ENCODE measurements at regions not wholly inside any gene's neighbourhood (a gene's known extent, or its start where the extent isn't known, plus 50 kb on each side); places are given as distances from the start of the nearest gene placed in this dataset.

DNA sequence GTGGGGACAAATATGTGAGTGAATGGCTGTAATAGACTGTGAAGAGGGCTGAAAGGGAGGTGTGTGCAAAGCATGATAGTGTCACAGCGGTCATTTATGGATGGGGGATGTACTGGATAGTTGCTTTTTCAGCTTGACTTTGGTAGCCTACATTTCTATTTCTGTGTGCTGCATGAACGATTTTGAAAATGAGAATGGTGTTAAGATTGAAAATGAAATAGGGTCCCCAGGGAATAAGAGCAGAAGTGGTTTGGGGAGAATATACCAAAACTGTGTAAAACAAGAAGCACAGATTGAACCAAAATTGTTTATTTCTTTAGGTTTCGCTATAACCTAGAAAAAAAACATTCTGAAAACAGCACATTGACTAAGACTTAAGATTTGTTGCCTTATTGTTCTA lies 58.8 kb upstream of the CLNK start:
- Histone ChIP-seq H3K27ac (ENCODE audit: low read depth, low read length) (no peak overlapping the region), H3K9me3 (ENCODE audit: control insufficient read depth, low read length) (no peaks in the 10 kb centered on the region), H3K4me3 (ENCODE audit: low read length) (no peak overlapping the region), H3K9ac (ENCODE audit: extremely low read depth, low read length, poor library complexity, severe bottlenecking) (no peak overlapping the region), H3K27me3 (ENCODE audit: control insufficient read depth, insufficient read depth, low read length, poor library complexity, severe bottlenecking) (no peaks in the 10 kb centered on the region), H3K36me3 (ENCODE audit: control insufficient read depth, insufficient read depth, low read length) (no peaks in the 10 kb centered on the region), H3K4me1 (ENCODE audit: control insufficient read depth, insufficient read depth, low read length) (no peaks in the 10 kb centered on the region)
- H3K27me3 Mint-ChIP-seq (ENCODE audit: insufficient read depth): no peaks in the 10 kb centered on the region
- H3K27ac Mint-ChIP-seq: no peak overlapping the region
- no peaks in the 10 kb centered on the region for H3K9me3 Mint-ChIP-seq
- no peak for DNase-seq
- 89 to 90% methylated on average over 2 to 3 of the region's 3 CpGs for WGBS, 2 experiments (ENCODE audit: insufficient coverage in 1 of 2, insufficient read length in 1 of 2)
- no peaks in the 10 kb centered on the region for H3K36me3 Mint-ChIP-seq (ENCODE audit: low read depth)
- peaks cover 24% of the 10 kb centered on the region for H3K4me1 Mint-ChIP-seq
- no peak overlapping the region for H3K4me3 Mint-ChIP-seq
- TF ChIP-seq, protein P1, sequence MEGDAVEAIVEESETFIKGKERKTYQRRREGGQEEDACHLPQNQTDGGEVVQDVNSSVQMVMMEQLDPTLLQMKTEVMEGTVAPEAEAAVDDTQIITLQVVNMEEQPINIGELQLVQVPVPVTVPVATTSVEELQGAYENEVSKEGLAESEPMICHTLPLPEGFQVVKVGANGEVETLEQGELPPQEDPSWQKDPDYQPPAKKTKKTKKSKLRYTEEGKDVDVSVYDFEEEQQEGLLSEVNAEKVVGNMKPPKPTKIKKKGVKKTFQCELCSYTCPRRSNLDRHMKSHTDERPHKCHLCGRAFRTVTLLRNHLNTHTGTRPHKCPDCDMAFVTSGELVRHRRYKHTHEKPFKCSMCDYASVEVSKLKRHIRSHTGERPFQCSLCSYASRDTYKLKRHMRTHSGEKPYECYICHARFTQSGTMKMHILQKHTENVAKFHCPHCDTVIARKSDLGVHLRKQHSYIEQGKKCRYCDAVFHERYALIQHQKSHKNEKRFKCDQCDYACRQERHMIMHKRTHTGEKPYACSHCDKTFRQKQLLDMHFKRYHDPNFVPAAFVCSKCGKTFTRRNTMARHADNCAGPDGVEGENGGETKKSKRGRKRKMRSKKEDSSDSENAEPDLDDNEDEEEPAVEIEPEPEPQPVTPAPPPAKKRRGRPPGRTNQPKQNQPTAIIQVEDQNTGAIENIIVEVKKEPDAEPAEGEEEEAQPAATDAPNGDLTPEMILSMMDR (conservative IDR thresholded peaks at IDR 0.05): no peak

DNA sequence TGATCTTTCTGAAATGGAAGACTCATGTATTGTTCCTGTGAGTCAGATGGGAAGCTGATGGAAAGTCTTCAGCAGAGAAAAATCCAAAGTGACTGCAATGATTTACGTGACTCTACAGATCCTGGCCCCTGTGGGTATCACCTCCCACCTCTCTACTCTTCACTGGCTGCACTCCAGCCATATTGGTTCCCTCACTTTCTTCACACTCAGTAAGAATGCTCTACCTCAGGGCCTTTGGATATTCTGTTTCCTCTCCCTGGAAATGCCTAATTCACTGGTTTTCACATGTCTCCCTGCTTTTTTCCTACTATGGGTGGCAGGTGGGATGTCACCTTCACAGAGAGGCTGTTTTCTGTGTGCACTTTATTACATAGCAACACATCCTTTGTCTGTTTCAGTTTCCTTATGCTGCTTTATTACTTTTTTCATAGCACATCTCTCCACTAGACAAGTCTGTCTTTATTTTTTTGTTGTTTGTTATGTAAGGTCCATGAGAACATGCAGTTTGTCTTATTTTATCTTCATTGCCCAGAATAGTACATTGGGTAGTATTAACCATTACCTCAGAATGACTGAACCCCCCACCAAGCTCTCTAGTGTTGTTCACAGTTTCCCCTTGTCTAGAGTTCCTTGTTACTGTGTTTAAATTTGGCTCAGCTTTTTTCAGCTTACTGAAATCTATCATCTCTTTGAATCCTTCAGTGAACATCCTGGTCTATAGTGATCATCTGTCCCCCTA lies 57.6 kb upstream of the CLNK start:
- no peak overlapping the region for H3K27ac Mint-ChIP-seq
- no peaks in the 10 kb centered on the region for H3K36me3 ChIP-seq (ENCODE audit: control insufficient read depth, insufficient read depth, low read length)
- H3K9me3 ChIP-seq (ENCODE audit: control insufficient read depth, low read length): no peaks in the 10 kb centered on the region
- no peak overlapping the region for H3K9ac ChIP-seq (ENCODE audit: extremely low read depth, low read length, poor library complexity, severe bottlenecking)
- H3K36me3 Mint-ChIP-seq (ENCODE audit: low read depth): no peaks in the 10 kb centered on the region
- H3K9me3 Mint-ChIP-seq: no peaks in the 10 kb centered on the region
- no peak for DNase-seq
- H3K27me3 Mint-ChIP-seq (ENCODE audit: insufficient read depth): no peaks in the 10 kb centered on the region
- H3K27me3 ChIP-seq (ENCODE audit: control insufficient read depth, insufficient read depth, low read length, poor library complexity, severe bottlenecking): no peaks in the 10 kb centered on the region
- H3K4me3 Mint-ChIP-seq: no peak overlapping the region
- H3K4me1 ChIP-seq (ENCODE audit: control insufficient read depth, insufficient read depth, low read length): no peaks in the 10 kb centered on the region
- no peak overlapping the region for H3K4me3 ChIP-seq (ENCODE audit: low read length)
- TF ChIP-seq, protein P1 (conservative IDR thresholded peaks at IDR 0.05): no peak
- peaks cover 29% of the 10 kb centered on the region for H3K4me1 Mint-ChIP-seq
- WGBS, 2 experiments (ENCODE audit: insufficient coverage in 1 of 2, insufficient read length in 1 of 2): 80 to 91% methylated on average over 1 of the region's 1 CpG
- H3K27ac ChIP-seq (ENCODE audit: low read depth, low read length): no peak overlapping the region

DNA sequence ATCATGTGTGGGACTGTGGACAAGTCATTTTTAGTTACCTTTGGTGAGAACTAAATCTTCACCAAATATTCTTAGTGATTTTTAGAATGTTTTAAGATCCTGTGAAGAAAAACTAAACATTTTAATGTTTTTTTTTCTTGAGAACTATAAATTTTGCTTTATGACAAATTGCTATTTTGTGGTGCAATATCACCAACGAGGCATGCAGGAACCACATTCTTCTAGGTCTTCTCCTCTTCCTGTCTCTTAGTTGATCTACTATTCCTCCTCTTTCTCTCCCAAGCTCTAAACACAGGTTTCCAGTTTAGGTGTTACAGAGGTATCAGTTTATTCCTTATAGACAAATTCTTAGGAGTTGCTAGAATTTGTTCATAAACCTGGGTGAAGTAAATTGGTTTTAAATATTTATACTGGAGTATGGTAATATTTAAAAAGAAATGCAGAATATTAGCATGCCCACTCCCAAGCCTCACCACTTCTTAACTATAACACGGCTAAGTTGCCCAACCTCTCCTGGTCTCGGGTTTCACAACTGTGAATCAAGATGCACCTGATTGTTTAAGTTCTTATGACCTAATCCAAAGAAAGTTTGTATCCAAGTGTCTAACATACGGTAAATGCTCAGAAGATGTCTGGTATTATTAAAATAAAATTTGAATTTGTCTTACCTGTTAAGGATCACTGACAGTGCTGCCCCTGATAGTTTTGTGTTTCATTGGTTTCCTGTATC lies 56.5 kb upstream of the CLNK start:
- Mint-ChIP-seq H3K27ac (no peak overlapping the region), H3K4me1 (peaks cover 29% of the 10 kb centered on the region), H3K36me3 (ENCODE audit: low read depth) (no peaks in the 10 kb centered on the region)

More for the DNA sequence above, 56.5 kb upstream of the CLNK start:
- H3K4me3 ChIP-seq (ENCODE audit: low read length): no peak overlapping the region
- Mint-ChIP-seq H3K4me3 (no peak overlapping the region), H3K9me3 (no peaks in the 10 kb centered on the region), H3K27me3 (ENCODE audit: insufficient read depth) (no peaks in the 10 kb centered on the region)
- no peak overlapping the region for H3K9ac ChIP-seq (ENCODE audit: extremely low read depth, low read length, poor library complexity, severe bottlenecking)
- H3K27me3 ChIP-seq (ENCODE audit: control insufficient read depth, insufficient read depth, low read length, poor library complexity, severe bottlenecking): no peaks in the 10 kb centered on the region
- TF ChIP-seq, protein P1 (conservative IDR thresholded peaks at IDR 0.05): no peak
- no peaks in the 10 kb centered on the region for H3K4me1 ChIP-seq (ENCODE audit: control insufficient read depth, insufficient read depth, low read length)
- no peak for DNase-seq
- no peak overlapping the region for H3K27ac ChIP-seq (ENCODE audit: low read depth, low read length)
- 92% methylated on average over 4 of the region's 4 CpGs; no CpG with 5 or more reads in 1 of the 2 experiments for WGBS, 2 experiments (ENCODE audit: insufficient coverage in 1 of 2, insufficient read length in 1 of 2)
- H3K9me3 ChIP-seq (ENCODE audit: control insufficient read depth, low read length): no peaks in the 10 kb centered on the region
- H3K36me3 ChIP-seq (ENCODE audit: control insufficient read depth, insufficient read depth, low read length): no peaks in the 10 kb centered on the region
